ENCODE measurements at regions not wholly inside any gene's neighbourhood (a gene's known extent, or its start where the extent isn't known, plus 50 kb on each side); places are given as distances from the start of the nearest gene placed in this dataset.

DNA sequence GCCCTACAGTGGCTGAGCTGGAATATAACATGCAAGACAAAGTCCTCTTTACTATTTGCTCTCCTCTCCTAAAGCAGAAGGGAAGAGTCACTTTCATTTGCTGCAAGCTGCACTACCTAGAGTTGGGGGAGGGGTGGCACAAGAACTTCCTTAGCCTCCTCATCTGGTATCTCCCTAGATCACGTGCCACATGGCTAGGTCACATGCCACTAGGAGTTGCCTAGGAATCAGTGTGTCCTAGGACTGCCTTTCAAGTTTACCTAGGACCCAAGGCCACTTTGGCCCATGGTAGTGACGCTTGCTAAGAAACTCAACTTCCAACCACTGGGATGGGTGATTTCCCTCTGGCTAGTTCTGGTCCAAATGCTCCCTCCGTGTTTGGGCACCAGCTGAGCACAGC, 625.2 kb downstream of the DIAPH3 start:
- DNase-seq (ENCODE audit: low spot score): no peak
- intact Hi-C loops (cut with DNase I): loop anchor here (10.0 kb wide), 1 partner anchor 96 kb away; no protein-coding TSS in a partner anchor

DNA sequence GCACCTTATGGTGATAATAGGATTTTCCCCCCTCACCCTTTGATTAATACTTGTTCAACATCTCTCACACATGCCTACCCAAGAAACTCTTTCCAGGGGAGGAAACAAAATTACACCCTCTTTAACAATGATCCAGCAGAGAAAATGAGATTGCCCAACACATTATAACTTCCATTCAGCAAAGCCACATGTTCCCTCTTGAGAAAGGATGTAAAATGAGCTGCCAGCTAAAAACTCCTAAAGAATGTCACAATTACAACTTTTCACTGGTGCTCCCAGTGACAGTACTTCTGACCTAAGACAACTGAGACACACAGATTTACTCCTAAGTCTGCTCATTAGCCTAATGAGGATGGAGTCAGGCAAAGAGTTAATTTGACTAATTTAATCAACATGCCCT, 621.4 kb downstream of the DIAPH3 start:
- intact Hi-C loops (cut with DNase I): no loop called here
- no peak for DNase-seq (ENCODE audit: low spot score)

DNA sequence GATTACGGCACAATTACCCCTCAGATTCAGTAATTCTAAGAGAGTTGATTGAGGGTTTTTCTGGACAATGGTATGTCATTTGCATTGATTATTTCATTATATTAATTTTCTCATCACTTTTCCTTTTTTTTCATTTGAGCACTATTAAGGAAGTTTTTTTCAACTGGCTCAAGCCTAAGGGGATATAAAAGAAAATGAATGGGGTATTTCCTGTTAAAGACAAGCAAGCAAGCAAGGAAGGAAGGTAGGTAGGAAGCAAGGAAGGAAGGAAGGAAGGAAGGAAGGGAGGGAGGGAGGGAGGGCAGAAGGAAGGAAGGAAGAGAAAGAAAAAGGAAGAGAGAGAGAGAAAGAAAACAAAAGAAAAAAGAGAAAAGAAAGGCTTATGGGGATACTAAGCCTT, 620.3 kb downstream of the DIAPH3 start:
- intact Hi-C loops (cut with DNase I): no loop called here
- no peak for DNase-seq (ENCODE audit: low spot score)

DNA sequence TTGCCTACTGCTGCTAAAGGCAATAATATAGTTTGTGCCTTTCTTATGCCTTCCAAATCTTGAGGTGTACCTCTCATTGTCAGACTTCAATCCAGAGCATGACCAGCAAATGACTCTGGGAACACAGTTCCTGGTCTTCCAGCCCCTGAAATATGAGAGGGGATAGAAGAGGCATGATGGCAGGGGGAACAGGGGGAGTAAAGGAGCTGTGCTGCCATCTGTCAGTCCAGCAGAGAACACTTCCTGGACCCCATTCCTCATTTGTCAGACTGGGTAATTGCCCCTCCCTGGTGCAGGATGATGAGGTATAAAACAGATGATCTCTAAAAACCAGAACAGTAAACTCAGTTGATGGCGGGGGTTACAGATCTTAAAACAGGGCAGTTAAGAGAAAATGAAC, 618.7 kb downstream of the DIAPH3 start:
- intact Hi-C loops (cut with DNase I): no loop called here
- no peak for DNase-seq (ENCODE audit: low spot score)

DNA sequence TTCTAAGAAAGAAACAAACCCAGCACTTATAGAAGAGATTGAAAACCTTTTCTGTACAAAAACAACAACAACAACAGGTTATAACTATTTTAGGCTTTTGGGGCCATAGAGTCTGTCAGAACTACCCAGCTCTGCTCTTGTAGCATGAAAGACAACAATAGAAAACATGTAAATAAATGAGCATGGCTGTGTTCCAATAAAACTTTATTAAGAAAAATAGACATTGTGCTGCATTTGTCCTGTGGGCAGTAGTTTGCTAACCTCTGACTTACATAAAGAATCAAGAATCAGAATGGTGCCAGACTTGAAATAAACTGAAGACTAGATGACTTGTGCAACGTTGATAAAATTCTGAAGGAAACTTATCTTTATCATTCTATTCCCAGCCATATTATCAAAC, 617.5 kb downstream of the DIAPH3 start:
- DNase-seq (ENCODE audit: low spot score): no peak
- intact Hi-C loops (cut with DNase I): no loop called here

DNA sequence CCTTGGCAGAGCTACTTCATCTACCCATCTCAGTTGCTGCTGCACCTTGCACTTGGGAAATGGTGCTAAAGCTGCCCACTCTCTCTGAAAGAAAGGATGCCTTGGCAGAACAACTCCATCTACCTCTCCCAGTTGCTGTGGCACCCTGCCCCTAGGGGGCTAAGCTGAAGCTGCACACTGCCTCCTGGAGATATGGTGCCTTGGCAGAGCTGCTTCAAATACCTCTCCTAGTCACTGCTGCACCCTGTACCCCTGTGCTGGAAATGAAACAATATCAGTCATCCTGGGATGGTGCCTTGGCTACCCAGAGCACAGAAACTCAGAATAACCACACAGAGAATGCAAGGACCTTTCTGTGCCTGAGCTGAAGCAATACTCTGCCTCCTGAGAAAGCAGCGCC, 615.8 kb downstream of the DIAPH3 start:
- intact Hi-C loops (cut with DNase I): no loop called here
- DNase-seq (ENCODE audit: low spot score): no peak

DNA sequence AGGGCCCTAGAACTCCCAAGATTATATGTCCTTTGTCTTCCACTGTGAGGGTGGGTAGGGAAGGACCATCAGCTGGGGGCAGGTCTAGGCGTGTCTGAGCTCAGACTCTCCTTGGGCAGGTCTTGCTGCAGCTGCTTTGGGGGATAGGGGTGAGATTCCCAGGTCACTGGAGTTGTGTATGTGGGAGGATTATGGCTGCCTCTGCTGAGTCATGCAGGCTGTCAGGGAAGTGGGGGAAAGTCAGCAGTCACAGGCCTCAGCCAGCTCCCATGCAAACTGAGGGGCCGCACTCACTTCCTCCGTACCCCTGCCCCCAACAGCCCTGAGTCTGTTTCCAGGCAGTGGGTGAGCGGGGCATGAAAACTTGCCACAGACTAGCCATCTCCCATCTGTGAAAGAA, 600.8 kb downstream of the DIAPH3 start:
- no peak for DNase-seq (ENCODE audit: low spot score)
- intact Hi-C loops (cut with DNase I): no loop called here

DNA sequence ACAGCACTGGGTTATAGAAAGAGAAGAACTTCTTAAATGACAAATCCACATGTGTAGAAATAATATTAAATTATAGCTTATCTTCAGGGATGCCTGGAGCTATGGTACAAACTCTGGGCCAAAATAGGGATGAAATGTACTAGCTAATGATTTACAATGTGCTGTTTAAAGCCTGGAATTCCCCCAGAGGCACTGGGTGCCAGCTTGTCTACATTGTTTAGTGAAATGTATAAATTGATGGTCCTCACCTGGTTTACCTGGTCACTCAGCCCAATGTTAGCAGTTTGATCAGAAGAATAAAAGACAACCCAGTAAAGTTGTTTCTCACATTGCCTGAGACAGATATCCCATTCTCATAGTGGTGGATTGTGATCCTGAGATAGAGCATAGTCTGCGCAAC, 597.2 kb downstream of the DIAPH3 start:
- no peak for DNase-seq (ENCODE audit: low spot score)
- intact Hi-C loops (cut with DNase I): no loop called here

DNA sequence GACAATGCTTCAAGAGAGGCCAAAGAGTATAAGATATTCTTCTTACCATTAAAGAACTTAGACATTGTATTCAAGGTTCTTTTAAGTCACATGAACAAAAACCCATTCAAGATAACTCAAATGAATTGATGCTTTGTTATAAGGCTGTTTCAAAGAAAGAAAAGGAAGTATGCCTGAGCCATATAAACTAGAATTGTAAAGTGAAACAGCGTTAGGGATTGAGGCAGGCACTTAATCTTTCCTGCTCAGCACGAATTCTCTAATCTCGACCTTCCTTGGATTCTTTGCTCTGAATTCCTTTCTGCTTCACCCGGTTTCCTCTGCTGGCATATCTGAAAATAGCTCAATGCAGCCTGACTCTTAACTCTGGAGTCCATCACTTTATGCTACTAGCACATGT, 595.4 kb downstream of the DIAPH3 start:
- no peak for DNase-seq (ENCODE audit: low spot score)
- intact Hi-C loops (cut with DNase I): no loop called here

DNA sequence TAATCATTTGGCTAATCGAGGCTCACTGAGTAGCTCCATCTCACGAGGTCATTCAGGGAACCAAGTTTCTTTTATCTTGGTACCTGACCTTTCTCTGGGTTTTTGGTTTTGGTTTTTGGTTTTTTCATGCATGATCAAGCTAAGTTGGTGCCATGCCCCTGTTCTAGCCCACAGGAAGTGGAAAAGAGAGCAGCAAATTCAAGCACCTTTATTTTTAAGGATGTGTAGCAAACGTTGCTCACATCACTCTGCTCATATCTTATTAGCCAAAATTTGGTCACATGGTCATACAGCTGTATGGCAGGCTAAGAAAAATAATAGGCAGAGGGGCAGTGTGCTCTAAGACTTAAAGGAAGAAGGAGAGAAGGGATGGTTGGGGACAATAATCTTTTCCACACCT, 593.5 kb downstream of the DIAPH3 start:
- intact Hi-C loops (cut with DNase I): no loop called here
- DNase-seq (ENCODE audit: low spot score): no peak

DNA sequence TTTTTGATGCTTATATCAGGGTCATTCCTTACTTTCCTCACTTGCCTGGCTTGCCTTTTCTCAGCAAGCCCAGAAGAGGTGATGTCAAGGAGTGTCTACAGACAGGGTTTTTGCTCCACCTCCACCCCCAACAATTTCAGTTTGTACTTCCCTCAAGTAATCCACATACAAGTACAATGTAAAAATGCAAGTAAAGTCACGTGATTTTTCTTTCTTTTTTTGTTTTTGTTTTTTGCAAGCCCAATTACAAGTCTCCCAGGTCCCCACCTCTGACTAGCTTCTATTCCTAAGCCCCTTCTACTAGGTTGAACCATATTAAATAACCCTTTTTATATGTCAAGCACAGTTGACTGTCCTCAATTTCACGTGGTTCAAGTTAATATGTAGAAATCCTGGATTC, 579.6 kb downstream of the DIAPH3 start:
- DNase-seq (ENCODE audit: low spot score): no peak
- intact Hi-C loops (cut with DNase I): no loop called here

DNA sequence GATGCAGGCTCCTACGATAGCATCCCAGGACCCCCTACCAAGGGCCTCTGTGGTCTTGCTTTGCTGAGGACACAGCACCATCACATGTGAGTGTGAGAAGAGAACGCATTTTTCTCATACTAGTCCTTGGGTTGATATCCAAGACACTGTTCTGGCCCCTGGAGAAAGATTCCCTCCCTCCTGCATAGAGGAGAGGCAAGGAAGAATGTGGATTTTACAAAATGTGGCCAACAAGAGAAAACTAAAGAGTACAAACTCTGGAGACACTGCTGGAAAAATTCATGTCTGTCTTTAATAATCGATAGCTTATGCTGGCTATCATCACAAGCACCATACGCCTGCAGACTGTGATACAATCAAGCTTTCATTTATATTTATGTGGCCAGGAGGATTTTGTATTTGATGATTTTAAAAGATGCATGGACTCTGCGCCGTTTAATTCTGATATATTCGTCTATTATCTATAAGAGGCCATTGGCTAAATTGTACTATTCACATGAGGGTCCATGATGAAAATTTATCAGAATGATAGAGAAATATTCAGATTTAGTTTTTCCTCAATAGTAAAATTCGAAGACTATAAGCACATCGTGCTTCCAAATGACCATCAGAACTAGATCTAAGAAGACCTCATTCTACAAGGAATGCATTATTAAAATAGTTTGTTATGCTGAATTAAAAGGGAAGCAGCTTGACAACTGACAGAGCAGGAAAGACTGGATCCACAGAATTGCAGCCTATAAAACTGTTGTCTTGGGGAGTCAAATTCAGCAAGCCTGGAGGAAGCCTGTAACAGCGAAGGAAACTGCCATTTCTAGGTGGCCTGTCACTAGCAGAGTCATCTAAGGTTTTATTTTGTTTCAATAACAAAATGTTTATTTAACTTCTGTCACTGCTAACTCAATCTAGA, 578.7 kb downstream of the DIAPH3 start:
- intact Hi-C loops (cut with DNase I): no loop called here
- DNase-seq (ENCODE audit: low spot score): no peak

DNA sequence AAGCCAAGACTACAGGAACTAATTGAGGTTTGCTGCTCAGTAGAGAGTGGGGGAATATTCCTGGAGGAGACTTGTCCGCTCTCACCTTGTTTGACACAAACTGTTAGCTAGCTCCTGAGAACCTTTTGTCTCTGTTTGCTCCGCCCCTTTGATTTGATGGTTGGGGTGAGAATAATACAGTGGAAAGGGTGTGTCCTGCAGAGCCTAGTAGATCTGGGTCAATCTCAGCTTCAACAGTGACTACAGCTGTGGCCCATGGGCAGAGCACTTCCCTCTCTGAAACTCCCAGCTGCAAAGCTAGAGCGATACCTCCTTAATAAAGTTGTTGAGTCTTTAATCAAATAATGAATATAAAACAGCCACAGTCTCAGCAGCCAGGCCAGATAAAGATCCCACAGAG, 576.7 kb downstream of the DIAPH3 start:
- DNase-seq (ENCODE audit: low spot score): no peak
- intact Hi-C loops (cut with DNase I): no loop called here

DNA sequence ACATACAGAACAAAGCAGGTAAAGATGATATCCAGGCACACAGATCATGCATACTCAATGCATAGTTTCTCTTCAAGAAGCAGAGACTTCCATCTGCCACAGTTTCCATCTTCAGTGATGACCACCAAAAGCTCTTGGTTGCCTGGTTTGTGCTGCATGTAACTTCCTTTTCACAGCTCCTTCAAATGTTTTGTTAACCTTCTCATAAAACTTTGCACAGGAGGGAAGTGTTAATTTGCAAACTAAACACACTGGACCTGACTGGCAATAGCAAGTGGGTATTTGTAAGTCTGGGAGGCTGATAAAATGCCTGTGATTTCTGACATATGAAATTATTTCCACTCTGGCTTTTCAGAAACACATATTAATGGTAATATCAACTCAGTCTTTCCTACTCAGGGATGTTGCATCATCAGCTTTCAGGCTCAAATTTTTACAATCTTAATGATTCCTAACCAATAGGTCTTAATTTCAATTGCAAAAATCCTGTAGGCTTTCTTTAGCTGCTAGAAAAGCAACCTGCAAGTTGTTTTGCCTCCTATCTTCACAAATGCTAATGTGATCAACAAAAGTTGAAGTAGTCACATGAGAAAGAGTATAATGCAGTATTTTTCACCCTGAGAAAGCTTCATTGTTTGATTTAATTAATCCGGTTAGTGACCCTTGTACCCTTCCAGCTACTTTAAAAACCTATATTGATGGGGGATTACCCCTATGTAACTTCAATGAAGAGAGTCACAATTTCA, 575.6 kb downstream of the DIAPH3 start:
- DNase-seq (ENCODE audit: low spot score): no peak
- intact Hi-C loops (cut with DNase I): no loop called here

DNA sequence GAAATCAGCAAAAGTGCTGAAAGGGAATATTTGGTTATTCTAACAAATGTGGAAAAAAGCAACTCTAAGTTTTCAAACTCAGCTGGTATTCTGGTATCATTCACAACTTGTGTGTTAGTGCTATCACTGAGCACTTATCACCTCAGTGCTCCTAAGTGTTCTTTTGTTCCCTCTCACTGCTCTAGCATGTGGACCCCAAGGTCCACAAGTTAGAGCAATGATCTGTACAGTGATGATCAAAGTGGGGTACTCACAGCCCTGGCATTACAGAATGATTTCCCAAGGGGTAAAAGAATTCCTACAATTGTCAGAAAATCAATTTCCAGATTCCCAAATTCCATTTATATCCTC, 575.0 kb downstream of the DIAPH3 start:
- intact Hi-C loops (cut with DNase I): no loop called here
- DNase-seq (ENCODE audit: low spot score): no peak

DNA sequence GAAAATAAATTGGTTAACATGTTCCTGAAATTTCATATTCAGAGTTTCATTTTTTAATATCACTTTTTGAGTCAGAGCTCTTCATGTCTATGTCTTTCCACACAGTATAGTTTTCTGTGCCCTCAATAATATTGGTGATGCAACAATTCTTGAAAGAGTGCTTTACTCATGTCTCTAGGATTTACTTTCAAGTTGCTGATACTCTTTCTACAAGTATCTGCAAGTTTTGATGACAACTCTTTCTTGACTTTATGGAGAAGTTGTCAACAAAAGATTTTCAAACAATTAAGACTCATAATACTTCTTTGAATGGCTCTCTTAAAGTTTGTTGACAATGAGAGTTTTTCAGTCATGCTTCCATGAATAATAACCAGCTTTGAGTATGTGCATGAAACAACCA, 561.7 kb downstream of the DIAPH3 start:
- DNase-seq (ENCODE audit: low spot score): no peak
- intact Hi-C loops (cut with DNase I): no loop called here

DNA sequence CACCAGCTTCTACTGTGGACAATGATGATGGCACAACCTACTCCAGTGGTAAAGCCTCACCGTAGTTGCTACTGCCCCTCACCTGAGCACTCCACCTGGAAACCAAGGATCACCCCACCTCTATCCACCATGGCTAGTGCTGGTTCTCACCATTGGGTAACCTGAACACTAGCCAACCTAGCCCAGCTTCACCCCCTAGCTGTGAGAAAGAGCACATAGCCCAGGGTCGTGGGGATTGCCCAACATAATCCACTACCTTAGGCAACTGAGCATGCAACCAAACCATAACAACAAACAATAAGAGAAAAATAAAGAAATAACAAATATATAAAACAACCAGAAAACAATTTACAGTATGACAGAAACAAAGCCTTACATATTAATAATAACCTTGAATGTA, 560.1 kb downstream of the DIAPH3 start:
- intact Hi-C loops (cut with DNase I): no loop called here
- DNase-seq (ENCODE audit: low spot score): no peak

DNA sequence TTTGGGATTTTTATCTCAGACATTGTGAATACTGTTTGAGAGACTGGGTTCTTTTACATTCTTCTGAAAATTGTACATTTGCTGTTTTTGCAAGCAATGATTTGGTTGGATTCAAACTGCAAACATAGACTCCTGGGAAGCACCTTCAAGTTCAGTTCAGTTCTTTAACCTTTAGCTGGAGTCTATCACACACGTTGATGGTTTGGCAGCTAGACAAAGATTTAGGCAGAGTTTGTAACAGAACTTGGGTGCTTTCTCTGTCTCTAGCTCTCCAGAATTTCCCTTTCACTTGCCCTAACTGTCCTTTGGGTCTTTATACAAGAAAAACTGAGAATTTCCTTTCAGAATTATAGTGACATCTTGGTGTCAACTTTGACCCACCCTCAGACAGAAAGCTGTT, 556.6 kb downstream of the DIAPH3 start:
- DNase-seq (ENCODE audit: low spot score): no peak
- intact Hi-C loops (cut with DNase I): no loop called here

DNA sequence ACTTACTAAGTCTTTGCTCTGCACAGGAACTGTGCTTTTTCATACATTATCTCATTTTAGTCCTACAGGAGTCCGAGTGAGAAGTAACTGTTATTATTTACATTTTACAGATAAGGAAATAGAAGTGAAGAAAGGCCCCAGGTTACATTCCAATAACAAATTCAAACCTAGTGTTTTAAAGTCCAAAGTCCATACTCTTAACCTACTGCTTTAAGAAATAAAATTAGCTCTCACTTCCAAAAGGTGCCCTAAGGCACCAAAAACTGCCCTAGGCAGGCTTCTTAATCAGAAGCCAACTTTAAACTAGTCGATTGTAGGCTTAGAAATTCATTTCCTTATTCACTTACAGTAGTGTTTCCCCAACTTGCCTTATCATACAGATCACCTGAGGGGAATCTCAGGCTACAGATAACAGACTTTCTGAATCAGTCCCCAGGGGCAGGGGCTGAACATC, 555.9 kb downstream of the DIAPH3 start:
- DNase-seq (ENCODE audit: low spot score): no peak
- intact Hi-C loops (cut with DNase I): no loop called here

DNA sequence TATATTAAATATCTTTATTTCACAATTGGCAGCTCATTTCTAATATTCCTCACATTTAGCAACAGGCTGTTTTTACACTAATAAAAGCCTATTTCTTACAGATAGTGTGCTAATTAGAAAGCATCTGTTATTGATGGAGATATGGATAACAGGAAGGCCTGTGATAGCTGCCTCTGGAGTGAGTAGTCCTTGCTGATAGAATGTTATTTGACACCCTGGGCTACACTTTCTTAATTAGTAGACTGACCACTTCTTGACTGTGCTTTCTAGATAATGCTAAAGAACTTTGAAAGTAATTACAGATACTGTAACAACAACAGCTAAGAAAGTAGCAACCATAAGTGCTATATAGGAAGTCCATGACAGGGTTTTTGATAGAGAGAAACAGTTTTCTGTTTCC, 554.3 kb downstream of the DIAPH3 start:
- no peak for DNase-seq (ENCODE audit: low spot score)
- intact Hi-C loops (cut with DNase I): no loop called here

All from cardiac septum (tissue), 1 donor.